ENCODE measurements at regions not wholly inside any gene's neighbourhood (a gene's known extent, or its start where the extent isn't known, plus 50 kb on each side); places are given as distances from the start of the nearest gene placed in this dataset.
"Not testable (repeated sequence)": the region's sequence is repeated elsewhere in the genome, so short reads cannot be mapped to it uniquely, and the experiment has no call there.

DNA sequence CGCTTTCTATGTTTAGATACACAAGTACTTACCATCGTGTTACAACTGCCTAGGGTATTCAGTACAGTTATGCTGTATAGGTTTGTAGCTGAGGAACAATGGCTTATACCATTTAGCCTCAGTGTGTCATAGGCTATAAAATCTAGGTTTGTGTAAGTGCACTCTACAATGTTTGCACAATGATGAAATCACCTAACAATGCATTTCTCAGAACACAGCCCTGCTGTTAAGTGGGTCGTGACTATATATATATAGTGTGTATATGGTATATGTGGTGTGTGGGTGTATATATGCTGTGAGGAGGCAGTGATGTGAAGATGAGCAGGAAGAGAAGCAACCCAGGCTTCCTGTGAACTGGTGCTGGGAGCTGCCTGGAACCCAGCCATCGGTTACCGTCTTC, 65.6 kb upstream of the MKI67 start:
- no peak for DNase-seq (ENCODE audit: low read depth)
- TF ChIP-seq, protein P1, sequence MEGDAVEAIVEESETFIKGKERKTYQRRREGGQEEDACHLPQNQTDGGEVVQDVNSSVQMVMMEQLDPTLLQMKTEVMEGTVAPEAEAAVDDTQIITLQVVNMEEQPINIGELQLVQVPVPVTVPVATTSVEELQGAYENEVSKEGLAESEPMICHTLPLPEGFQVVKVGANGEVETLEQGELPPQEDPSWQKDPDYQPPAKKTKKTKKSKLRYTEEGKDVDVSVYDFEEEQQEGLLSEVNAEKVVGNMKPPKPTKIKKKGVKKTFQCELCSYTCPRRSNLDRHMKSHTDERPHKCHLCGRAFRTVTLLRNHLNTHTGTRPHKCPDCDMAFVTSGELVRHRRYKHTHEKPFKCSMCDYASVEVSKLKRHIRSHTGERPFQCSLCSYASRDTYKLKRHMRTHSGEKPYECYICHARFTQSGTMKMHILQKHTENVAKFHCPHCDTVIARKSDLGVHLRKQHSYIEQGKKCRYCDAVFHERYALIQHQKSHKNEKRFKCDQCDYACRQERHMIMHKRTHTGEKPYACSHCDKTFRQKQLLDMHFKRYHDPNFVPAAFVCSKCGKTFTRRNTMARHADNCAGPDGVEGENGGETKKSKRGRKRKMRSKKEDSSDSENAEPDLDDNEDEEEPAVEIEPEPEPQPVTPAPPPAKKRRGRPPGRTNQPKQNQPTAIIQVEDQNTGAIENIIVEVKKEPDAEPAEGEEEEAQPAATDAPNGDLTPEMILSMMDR (IDR thresholded peaks at IDR 0.05; ENCODE audit: insufficient read depth, low read depth, low read length, missing control alignments) = no peak
- H3K4me3 ChIP-seq (ENCODE audit: low read depth, low read length) = no peak overlapping the region

DNA sequence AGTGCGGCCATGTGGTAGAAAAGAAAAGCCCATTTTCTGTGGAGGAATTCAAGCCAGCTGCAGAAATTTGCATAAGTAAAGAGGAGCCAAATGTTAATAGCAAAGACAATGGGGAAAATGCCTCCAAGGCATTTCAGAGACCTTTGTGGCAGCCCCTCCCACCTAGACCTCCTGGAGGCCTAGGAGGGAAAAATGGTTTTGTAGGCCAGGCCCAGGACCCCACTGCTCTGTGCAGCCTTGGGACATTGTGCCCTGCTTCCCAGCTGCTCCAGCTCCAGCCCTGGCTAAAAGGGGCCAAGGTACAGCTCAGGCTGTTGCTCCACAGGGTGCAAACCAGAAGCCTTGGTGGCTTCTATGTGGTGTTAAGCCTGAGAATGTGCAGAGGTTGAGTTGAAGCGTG, 75.6 kb upstream of the MKI67 start:
- not testable (repeated sequence) for H3K4me3 ChIP-seq (ENCODE audit: low read depth, low read length); DNase-seq (ENCODE audit: low read depth)

DNA sequence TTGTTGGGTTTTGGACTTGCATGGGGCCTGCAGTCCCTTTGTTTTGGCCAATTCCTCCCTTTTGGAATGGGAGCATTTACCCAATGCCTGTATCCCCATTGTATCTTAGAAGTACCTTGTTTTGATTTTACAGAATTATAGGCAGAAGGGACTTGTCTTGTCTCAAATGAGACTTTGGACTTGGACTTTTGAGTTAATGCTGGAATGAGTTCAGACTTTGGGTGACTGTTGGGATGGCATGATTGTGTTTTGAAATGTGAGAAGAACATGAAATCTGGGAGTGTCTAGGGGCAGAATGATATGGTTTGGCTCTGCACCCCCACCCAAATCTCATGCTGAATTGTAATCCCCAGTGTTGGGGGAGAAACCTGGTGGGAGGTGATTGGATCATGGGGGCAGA, 76.8 kb upstream of the MKI67 start:
- TF ChIP-seq, protein P1 (IDR thresholded peaks at IDR 0.05; ENCODE audit: insufficient read depth, low read depth, low read length, missing control alignments) = no peak
- DNase-seq (ENCODE audit: low read depth) = no peak
- H3K4me3 ChIP-seq (ENCODE audit: low read depth, low read length) = no peak overlapping the region

DNA sequence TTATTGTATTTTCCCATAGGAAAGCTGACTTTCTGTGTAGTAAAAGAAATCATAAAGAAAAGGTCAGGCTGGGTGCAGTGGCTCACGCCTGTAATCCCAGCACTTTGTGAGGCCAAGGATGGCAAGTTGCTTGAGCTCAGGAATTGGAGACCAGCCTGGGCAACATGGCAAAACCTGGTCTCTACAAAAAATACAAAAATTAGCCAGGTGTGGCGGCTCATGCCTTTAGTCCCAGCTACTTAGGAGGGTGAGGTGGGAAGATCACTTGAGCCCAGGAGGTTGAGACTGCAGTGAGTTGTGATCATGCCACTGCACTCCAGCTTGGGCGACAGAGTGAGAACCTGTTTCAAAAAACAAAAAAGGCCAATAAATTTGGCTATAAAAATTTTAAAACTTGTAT, 79.4 kb upstream of the MKI67 start:
- H3K4me3 ChIP-seq (ENCODE audit: low read depth, low read length); DNase-seq (ENCODE audit: low read depth): not testable (repeated sequence)

DNA sequence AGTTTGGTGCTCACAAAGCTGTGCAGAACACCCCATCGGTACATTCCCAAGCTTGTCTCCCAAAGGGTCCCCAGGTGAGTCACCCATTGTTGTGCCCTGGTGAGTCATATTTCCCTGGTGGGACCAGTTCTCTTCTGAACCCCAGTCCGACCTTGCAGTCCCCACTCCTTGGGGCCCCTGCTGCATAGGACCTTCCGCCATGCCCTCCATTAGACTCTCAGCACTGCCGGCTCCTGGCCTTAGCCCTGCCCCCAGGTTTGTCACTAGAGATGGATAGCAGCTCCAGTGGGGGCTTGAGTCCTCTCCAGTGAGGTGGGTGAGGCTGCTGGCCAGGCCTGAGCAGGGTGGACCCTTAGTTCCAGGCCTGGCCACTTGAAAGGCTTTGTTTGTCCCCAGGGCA, 80.5 kb upstream of the MKI67 start:
- H3K4me3 ChIP-seq (ENCODE audit: low read depth, low read length) = no peak overlapping the region
- TF ChIP-seq, protein P1 (IDR thresholded peaks at IDR 0.05; ENCODE audit: insufficient read depth, low read depth, low read length, missing control alignments) = no peak

DNA sequence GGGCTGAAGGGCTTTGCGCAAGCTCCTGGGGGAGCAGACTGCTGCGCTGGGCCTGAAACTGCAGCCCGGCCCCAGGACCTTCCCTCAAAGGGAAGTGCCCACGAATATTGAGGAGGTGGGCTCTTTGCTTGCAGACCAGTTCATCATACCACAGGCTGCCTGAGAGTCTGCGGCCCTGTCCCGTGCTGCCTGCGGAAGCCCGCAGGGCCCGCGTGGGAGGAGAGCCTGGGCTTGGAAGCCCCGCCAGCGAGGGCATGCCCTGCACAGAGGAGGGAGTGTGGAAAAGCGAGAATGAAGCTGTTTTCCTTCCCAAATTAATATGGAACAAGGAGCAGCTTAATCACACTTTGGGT, 83.6 kb upstream of the MKI67 start:
- no peak overlapping the region for H3K4me3 ChIP-seq (ENCODE audit: low read depth, low read length)
- no peak for DNase-seq (ENCODE audit: low read depth)
- TF ChIP-seq, protein P1 (IDR thresholded peaks at IDR 0.05; ENCODE audit: insufficient read depth, low read depth, low read length, missing control alignments) = no peak

More for the DNA sequence above, 80.5 kb upstream of the MKI67 start:
- DNase-seq (ENCODE audit: low read depth) = no peak

DNA sequence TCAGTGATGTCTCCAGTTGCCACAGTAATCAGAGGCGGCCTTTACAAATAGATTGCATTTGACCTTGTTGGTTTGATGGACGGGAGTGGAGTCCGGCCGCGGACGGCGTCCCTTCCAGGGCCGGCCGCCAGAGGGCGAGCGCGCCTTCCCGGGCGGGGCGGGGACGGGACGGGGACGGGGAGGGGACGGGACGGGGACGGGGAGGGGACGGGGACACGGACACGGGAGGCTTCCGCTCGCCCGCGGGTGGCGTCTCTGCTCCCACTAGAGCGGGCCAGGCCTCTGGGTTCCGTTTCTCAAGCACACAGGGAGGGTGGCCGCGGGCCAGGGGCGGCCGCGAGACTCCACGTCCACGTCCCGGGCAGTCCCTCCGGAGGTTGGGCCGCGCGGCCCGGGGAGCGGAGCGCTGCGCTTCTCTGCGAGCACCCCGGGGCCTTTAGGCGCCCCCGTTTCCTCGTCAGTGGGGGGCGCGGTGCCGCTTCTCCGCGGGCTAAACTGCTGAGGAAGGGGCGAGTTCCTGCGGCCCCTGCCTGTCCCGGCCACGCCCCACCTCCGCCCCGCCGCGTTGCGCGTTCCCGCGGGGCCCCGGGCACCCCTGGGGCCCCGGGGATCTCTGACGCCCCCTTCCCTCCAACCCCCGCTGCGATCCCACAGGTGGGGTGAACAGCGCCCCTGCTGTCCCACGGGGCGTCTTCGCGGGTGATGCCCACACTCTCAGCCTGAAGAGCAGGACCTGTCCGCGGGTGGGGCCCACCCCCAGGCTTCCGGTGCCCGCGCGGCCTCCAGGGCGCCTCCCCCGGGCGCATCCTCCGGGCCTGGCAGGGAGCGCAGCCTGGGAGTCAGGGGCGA, 84.2 kb upstream of the MKI67 start:
- TF ChIP-seq, protein P1 (IDR thresholded peaks at IDR 0.05; ENCODE audit: insufficient read depth, low read depth, low read length, missing control alignments) = peak; percentile 68
- DNase-seq (ENCODE audit: low read depth) = peak; percentile 41
- H3K4me3 ChIP-seq (ENCODE audit: low read depth, low read length) = no peak overlapping the region; the same call in 1 of the 2 replicates

DNA sequence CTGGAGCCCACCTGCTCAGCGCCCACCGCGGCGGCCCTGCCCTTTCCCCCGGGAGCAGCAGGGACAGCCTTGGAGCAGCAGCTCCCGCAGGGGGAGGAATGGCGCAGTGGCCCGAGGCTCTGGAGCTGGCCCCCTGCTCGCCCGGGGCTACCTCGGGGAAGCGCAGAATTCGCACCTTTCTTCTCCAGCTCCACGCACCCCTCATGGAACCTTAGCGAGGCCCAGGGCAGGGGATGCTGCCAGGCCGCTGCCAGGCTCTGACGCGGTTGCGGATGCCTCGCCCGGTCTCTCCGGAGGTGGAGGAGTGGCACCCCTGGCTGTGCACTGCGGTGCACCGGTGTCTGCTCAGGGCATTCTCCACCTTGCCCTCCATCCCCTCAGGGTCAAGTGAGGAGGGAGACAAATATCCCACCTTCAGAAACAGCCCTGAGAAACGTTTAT, 84.9 kb upstream of the MKI67 start:
- no peak overlapping the region for H3K4me3 ChIP-seq (ENCODE audit: low read depth, low read length)
- DNase-seq (ENCODE audit: low read depth) = no peak
- TF ChIP-seq, protein P1 (IDR thresholded peaks at IDR 0.05; ENCODE audit: insufficient read depth, low read depth, low read length, missing control alignments) = no peak

Measured in GM12865 (cell line).